HEK293T (cell line): ENCODE measurements at regions not wholly inside any gene's neighbourhood (a gene's known extent, or its start where the extent isn't known, plus 50 kb on each side); places are given as distances from the start of the nearest gene placed in this dataset.

Source experiments
- BHLHE40 ChIP-seq: fragments of 450-650 bp; IDR thresholded peaks from 2 replicates; pipeline ENCODE4 v1.6.1; 2016; ENCODE audit warnings: mild to moderate bottlenecking, moderate library complexity, borderline replicate concordance
- FOXA1 ChIP-seq: fragments of 450-650 bp; IDR thresholded peaks from 2 replicates; pipeline ENCODE4 v1.6.1; 2016; ENCODE audit warnings: mild to moderate bottlenecking
- FOXK2 ChIP-seq: fragments of 450-650 bp; IDR thresholded peaks from 2 replicates; pipeline ENCODE4 v1.6.1; 2016; ENCODE audit warnings: mild to moderate bottlenecking
- FOXM1 ChIP-seq: fragments of 450-650 bp; IDR thresholded peaks from 2 replicates; pipeline ENCODE4 v1.6.1; 2017; ENCODE audit warnings: mild to moderate bottlenecking, borderline replicate concordance
- HDGF ChIP-seq: fragments of 450-650 bp; IDR thresholded peaks from 2 replicates; pipeline ENCODE4 v1.6.1; 2017; ENCODE audit warnings: antibody characterized with exemption, borderline replicate concordance
- SP1 ChIP-seq: fragments of 450-650 bp; IDR thresholded peaks from 2 replicates; pipeline ENCODE4 v1.6.1; 2017
- SUZ12 ChIP-seq: fragments of 450-650 bp; IDR thresholded peaks from 2 replicates; pipeline ENCODE4 v1.6.1; 2016; ENCODE audit warnings: mild to moderate bottlenecking

GRCh38 chr14:34208532-34208931 is 253.5 kb downstream of the SPTSSA start:
- TF ChIP-seq SP1: no peak
- TF ChIP-seq HDGF: no peak
- no peak for TF ChIP-seq FOXM1
- TF ChIP-seq FOXK2: no peak
- TF ChIP-seq BHLHE40: no peak
- no peak for TF ChIP-seq SUZ12
- TF ChIP-seq FOXA1: no peak
